ENCODE measurements at regions not wholly inside any gene's neighbourhood (a gene's known extent, or its start where the extent isn't known, plus 50 kb on each side); places are given as distances from the start of the nearest gene placed in this dataset.

- no peak for TF ChIP-seq CTCF (IDR thresholded peaks at IDR 0.05)
- no peak for TF ChIP-seq POLR2A (IDR thresholded peaks at IDR 0.05)
These were observed 345.3 kb downstream of the NUAK1 start for GRCh38 chr12:105793421-105793820.
